ENCODE measurements at regions not wholly inside any gene's neighbourhood (a gene's known extent, or its start where the extent isn't known, plus 50 kb on each side); places are given as distances from the start of the nearest gene placed in this dataset.

GRCh38 chr2:6080932-6081753 is 389.0 kb downstream of the SOX11 start:
- H3K4me3 ChIP-seq (ENCODE audit: low read depth in 2 of 2, low read length in 1 of 2): peak overlapping the region in 1 of 2 experiments; percentile 23; a peak in 1 of 4 replicates
- no peaks in the 10 kb centered on the region for H4K20me1 ChIP-seq (ENCODE audit: insufficient read depth)
- DNase-seq: peak; percentile 54
- ChIA-PET POLR2A (interaction anchor here (0.9 to 1.2 kb wide), 2 partner anchors 9 to 384 kb away, joined by 3 read pairs; no protein-coding TSS in a partner anchor), CTCF (interaction anchor here (0.7 to 2.4 kb wide), 7 partner anchors 8 to 392 kb away, joined by 3 to 10 read pairs (median 4); no protein-coding TSS in a partner anchor)
- H3K4me2 ChIP-seq: peak overlapping the region; percentile 32; the same call in 1 of the 2 replicates
- no peaks in the 10 kb centered on the region for H3K36me3 ChIP-seq (replicated peaks in 1 of 2; ENCODE audit: control insufficient read depth in 1 of 2, insufficient read depth in 2 of 2, low read length in 1 of 2)
- H3K27ac ChIP-seq (ENCODE audit: low read depth in 2 of 2, low read length in 1 of 2): peak overlapping the region in 1 of 2 experiments; percentile 88; a peak in 2 of 4 replicates
- H3K4me1 ChIP-seq (ENCODE audit: control insufficient read depth in 1 of 2, insufficient read depth in 2 of 2, low read depth in 1 of 2, low read length in 1 of 2): peaks cover 0 to 36% of the 10 kb centered on the region in 2 experiments; a peak in 2 of 4 replicates
- 66% methylated on average over 22 of the region's 22 CpGs for WGBS (ENCODE audit: low lambda C conversion rate)
- H3K27me3 ChIP-seq (ENCODE audit: insufficient read depth): no peaks in the 10 kb centered on the region
- H3K9ac ChIP-seq: no peak overlapping the region
- no peaks in the 10 kb centered on the region for H3K79me2 ChIP-seq (ENCODE audit: insufficient read depth)
- H2AFZ ChIP-seq (ENCODE audit: low read depth): peak overlapping the region; percentile 39; the same call in 1 of the 2 replicates
- H3K9me2 ChIP-seq: no peaks in the 10 kb centered on the region
- H3F3A ChIP-seq (replicated peaks; ENCODE audit: insufficient read depth): no peaks in the 10 kb centered on the region
- no peaks in the 10 kb centered on the region for H3K9me3 ChIP-seq
- TF ChIP-seq RXRA (IDR thresholded peaks at IDR 0.05; ENCODE audit: borderline replicate concordance, low read depth): no peak
- TF ChIP-seq REST (IDR thresholded peaks at IDR 0.05; ENCODE audit: low read depth, low read length): no peak
- TF ChIP-seq FOXJ3 (CRISPR knock-in tag; IDR thresholded peaks at IDR 0.05): peak; percentile 57; the same call in 1 of the 2 replicates
- TF ChIP-seq RAD21 (IDR thresholded peaks at IDR 0.05; ENCODE audit: low read length): peak; percentile 34
- peak; percentile 31 for TF ChIP-seq CHD2 (IDR thresholded peaks at IDR 0.05; ENCODE audit: low read length, partially characterized antibody)
- TF ChIP-seq RCOR1 (IDR thresholded peaks at IDR 0.05; ENCODE audit: low read length): peak; percentile 63
- peak in 1 of 2 experiments; percentile 54; a peak in 1 of 4 replicates for TF ChIP-seq EP300 (IDR thresholded peaks at IDR 0.05; ENCODE audit: borderline replicate concordance in 1 of 2, low read depth in 1 of 2, low read length in 1 of 2)
- TF ChIP-seq YY1 (IDR thresholded peaks at IDR 0.05; ENCODE audit: low read depth): no peak
- TF ChIP-seq MEF2A (IDR thresholded peaks at IDR 0.05; ENCODE audit: borderline replicate concordance, low read depth): no peak

GRCh38 chr2:6081955-6082624 is 389.9 kb downstream of the SOX11 start:
- no peaks in the 10 kb centered on the region for H3K27me3 ChIP-seq (ENCODE audit: insufficient read depth)
- no peaks in the 10 kb centered on the region for H3F3A ChIP-seq (replicated peaks; ENCODE audit: insufficient read depth)
- no peaks in the 10 kb centered on the region for H3K36me3 ChIP-seq (replicated peaks in 1 of 2; ENCODE audit: control insufficient read depth in 1 of 2, insufficient read depth in 2 of 2, low read length in 1 of 2)
- no peak overlapping the region for H3K9ac ChIP-seq
- H3K27ac ChIP-seq (ENCODE audit: low read depth in 2 of 2, low read length in 1 of 2): peak overlapping the region in 1 of 2 experiments; percentile 88; a peak in 2 of 4 replicates
- H4K20me1 ChIP-seq (ENCODE audit: insufficient read depth): no peaks in the 10 kb centered on the region
- no peaks in the 10 kb centered on the region for H3K79me2 ChIP-seq (ENCODE audit: insufficient read depth)
- POLR2A ChIA-PET: no interaction called here
- peak; percentile 36 for DNase-seq
- CTCF ChIA-PET: interaction anchor here (0.7 to 2.4 kb wide), 6 partner anchors 9 to 385 kb away, joined by 3 to 10 read pairs (median 3); no protein-coding TSS in a partner anchor
- H3K9me2 ChIP-seq: no peaks in the 10 kb centered on the region
- 0 out of 2 replicates have a peak, but pooled peaks have one; percentile 23 for TF ChIP-seq MXI1 (IDR thresholded peaks at IDR 0.05; ENCODE audit: low read depth, low read length)
- TF ChIP-seq EZH2phosphoT487 (IDR thresholded peaks at IDR 0.05; ENCODE audit: borderline replicate concordance, low read depth): no peak
- peak; percentile 47 for TF ChIP-seq GATA2 (CRISPR knock-in tag; IDR thresholded peaks at IDR 0.05)
- peak; percentile 21; the same call in 1 of the 2 replicates for TF ChIP-seq TCF12 (IDR thresholded peaks at IDR 0.05)
- TF ChIP-seq FOXJ3 (CRISPR knock-in tag; IDR thresholded peaks at IDR 0.05): no peak
- peak in 1 of 2 experiments; percentile 87; a peak in 2 of 4 replicates for TF ChIP-seq EP300 (IDR thresholded peaks at IDR 0.05; ENCODE audit: borderline replicate concordance in 1 of 2, low read depth in 1 of 2, low read length in 1 of 2)
- peak; percentile 75; the same call in 1 of the 2 replicates for TF ChIP-seq RCOR1 (IDR thresholded peaks at IDR 0.05; ENCODE audit: low read length)
- no peak overlapping the region for H3K4me2 ChIP-seq
- no peaks in the 10 kb centered on the region for H3K9me3 ChIP-seq
- peaks cover 0 to 32% of the 10 kb centered on the region in 2 experiments; a peak in 2 of 4 replicates for H3K4me1 ChIP-seq (ENCODE audit: control insufficient read depth in 1 of 2, insufficient read depth in 2 of 2, low read depth in 1 of 2, low read length in 1 of 2)
- H2AFZ ChIP-seq (ENCODE audit: low read depth): 0 out of 2 replicates have a peak overlapping the region, but pooled peaks have one; percentile 39
- no peak overlapping the region for H3K4me3 ChIP-seq (ENCODE audit: low read depth in 2 of 2, low read length in 1 of 2)
- WGBS (ENCODE audit: low lambda C conversion rate): 50% methylated on average over 5 of the region's 5 CpGs

Data from SK-N-SH (cell line).